GM18498 (cell line): ENCODE measurements at regions not wholly inside any gene's neighbourhood (a gene's known extent, or its start where the extent isn't known, plus 50 kb on each side); places are given as distances from the start of the nearest gene placed in this dataset.

Experiments used
- ATAC-seq: cut with Tn5 transposase; IDR thresholded peaks from one replicate; pipeline ENCODE4 v1.9.1; 2021; ENCODE audit warnings: mild to moderate bottlenecking, moderate library complexity; ENCODE audit not compliant: unreplicated experiment

GRCh38 chr5:72558046-72558336 lies 50.8 kb upstream of the ZNF366 start:
- no peak for ATAC-seq

GRCh38 chr5:72557167-72558045 lies 50.2 kb upstream of the ZNF366 start:
- no peak for ATAC-seq
